Transverse colon (tissue), 3 donors: ENCODE measurements at regions not wholly inside any gene's neighbourhood (a gene's known extent, or its start where the extent isn't known, plus 50 kb on each side); places are given as distances from the start of the nearest gene placed in this dataset.

Experiments used
- CTCF ChIP-seq, 5 experiments: fragments of 200-600 bp in 3 of 5; fragments of 450-650 bp in 2 of 5; sonication (generic) in 3 of 5; IDR thresholded peaks; 1 replicate in 2 of 5; 2 replicates in 3 of 5; pipeline ENCODE4 v1.5.1; 2016 to 2017; ENCODE audit warnings: antibody characterized with exemption in 5 of 5, inconsistent platforms in 3 of 5, mild to moderate bottlenecking in 2 of 5, moderate library complexity in 1 of 5
- POLR2A ChIP-seq: fragments of 450-650 bp; IDR thresholded peaks from one replicate; pipeline ENCODE4 v1.6.1; 2016; ENCODE audit warnings: antibody characterized with exemption, mild to moderate bottlenecking, moderate library complexity

DNA sequence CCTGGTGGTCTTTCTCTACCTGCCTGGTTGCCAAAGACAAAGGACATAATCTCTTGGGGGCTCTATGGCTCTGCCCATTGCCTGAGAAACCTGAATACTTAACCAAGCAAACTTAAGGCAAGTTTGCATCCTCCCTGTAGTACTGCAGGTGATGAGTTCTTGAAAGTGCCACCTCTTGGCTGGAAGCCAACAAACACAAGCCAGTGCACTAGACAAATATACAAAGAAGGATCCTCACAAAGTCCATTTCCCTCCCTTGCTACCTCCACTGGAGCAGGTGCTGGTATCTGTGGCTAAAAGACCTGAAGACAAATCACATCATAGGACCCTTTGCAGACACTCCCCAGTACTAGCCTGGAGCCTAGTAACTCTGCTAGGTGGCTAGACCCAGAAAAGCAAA lies 772.3 kb downstream of the SI start:
- no peak for TF ChIP-seq POLR2A
- no peak for TF ChIP-seq CTCF (IDR thresholded peaks at IDR 0.05)
